Left lobe of liver (tissue), 2 donors: ENCODE measurements at regions not wholly inside any gene's neighbourhood (a gene's known extent, or its start where the extent isn't known, plus 50 kb on each side); places are given as distances from the start of the nearest gene placed in this dataset.

Experiments used
- ATAC-seq: fragments of 200-7000 bp; cut with Tn5 transposase; one replicate; pipeline ENCODE4 v1.9.1; 2020; ENCODE audit warnings: mild to moderate bottlenecking, moderate library complexity
- DNase-seq: peaks from one replicate; pipeline ENCODE4 v3.0.0-alpha.2; 2020; ENCODE audit warnings: low spot score
- donor health status: DM: no; HTN: no; CAD: no; lungs with moderate emphysema.
- donor health status: DM: no; HTN: yes; CAD: no.

DNA sequence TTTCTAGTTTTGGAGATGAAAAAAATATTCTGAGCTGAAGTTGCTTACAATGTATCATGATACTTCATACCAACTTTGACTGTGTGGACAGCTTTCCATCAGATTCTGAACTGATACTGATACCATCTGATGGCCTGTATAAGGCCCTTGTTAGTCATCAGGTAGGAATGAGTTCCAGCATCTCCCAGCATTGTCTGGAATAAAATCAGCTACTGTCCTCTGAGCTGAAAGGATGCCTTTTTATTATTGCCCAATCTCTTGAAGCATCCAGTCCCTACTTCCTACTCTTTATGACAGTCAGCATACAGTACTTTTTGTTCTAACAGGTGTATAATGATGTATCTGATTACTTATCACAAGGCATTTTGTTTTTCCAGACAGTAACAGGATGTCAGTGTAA, 70.6 kb upstream of the EYA4 start:
- DNase-seq: no peak
- no peak for ATAC-seq

GRCh38 chr6:133171989-133172604, 69.1 kb upstream of the EYA4 start:
- ATAC-seq (no peak), DNase-seq (no peak)

- ATAC-seq (no peak), DNase-seq (no peak)
Observed at GRCh38 chr6:133173276-133173675, 67.9 kb upstream of the EYA4 start.

DNA sequence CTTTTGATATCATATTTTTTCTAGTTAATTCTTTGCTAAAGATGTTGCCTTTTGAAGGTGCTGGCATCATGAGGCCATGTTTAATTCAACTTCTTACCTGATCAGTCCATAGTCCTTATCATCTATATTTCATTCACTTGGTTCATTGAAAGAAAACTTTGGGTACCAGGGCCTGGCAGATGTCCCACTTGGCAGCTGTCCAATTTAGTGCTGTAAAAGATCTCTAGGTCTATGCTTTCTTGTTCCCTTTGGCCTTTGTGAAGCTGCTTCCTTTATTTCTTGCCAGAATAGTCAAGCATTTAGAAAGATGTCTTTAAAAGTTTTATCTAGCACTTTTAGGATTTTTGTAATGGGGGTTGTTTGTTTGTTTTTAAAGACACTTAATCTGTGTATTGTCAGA, 61.7 kb upstream of the EYA4 start:
- ATAC-seq: no peak
- DNase-seq: no peak

DNA sequence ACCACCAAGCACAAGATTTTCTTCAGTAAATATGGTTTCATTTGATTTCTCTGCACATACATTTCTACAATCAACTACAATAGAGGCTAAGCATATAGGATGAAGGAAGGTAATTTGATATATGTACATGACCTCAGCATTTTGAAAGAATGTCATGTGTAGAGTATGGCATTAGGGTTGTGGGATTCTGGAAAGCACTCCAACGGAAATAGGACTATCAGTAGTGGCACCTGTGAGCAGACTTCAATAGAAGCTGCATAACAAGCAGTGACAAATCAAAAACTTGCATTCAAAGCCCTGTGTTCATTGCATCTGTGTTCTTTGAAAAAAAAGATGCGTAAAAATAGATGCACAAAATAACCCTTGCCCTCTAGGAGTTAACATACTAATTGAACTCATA, 57.5 kb upstream of the EYA4 start:
- ATAC-seq: no peak

DNA sequence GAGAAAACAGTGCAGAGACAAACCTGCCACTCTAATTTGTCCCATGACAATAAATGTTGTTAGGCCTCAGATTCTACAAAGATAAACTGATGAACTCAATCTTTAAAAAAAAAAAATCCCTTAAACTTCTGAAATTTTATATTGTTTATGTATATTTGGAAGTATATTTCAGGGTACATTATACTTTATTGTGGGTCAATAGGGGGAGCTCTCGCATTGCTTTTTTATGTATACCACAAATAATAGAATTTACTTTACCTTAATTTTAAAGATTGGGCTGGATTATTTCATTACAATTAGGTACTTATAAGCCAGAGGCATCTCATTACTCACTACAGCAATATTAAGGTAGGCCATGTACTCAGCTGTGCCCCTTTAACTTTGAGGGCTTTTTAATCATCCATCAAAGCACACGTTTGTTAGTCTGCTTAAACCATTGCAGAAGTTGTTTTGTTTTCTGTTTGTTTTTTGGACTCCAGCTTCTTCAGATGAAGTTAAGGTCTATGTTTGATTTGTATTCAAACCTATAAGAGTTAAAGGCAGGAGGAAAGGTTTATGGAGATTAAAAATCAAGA, 56.3 kb upstream of the EYA4 start:
- ATAC-seq (no peak), DNase-seq (no peak)

More for the DNA sequence above, 57.5 kb upstream of the EYA4 start:
- DNase-seq: no peak

- ATAC-seq (no peak), DNase-seq (no peak)
Observed at GRCh38 chr6:133185731-133186130, 55.4 kb upstream of the EYA4 start.

GRCh38 chr6:133187114-133187513, 54.0 kb upstream of the EYA4 start:
- ATAC-seq: no peak
- no peak for DNase-seq

GRCh38 chr6:133187657-133188453, 53.3 kb upstream of the EYA4 start:
- no peak for DNase-seq
- no peak for ATAC-seq

GRCh38 chr6:133190912-133191311, 50.2 kb upstream of the EYA4 start:
- ATAC-seq: no peak

GRCh38 chr6:133191323-133191722, 49.8 kb upstream of the EYA4 start:
- DNase-seq: no peak
- no peak for ATAC-seq

More at GRCh38 chr6:133190912-133191311, 50.2 kb upstream of the EYA4 start:
- DNase-seq: no peak
